Activated CD8-positive, alpha-beta memory T cell treated with anti-CD3 and anti-CD28 coated beads, Interleukin-2, amount 10 ng/mL, durations not matched to agents 7 days and 5 days (primary cell): ENCODE measurements at regions not wholly inside any gene's neighbourhood (a gene's known extent, or its start where the extent isn't known, plus 50 kb on each side); places are given as distances from the start of the nearest gene placed in this dataset.

Experiments used
- ATAC-seq: fragments of 150-1000 bp; cut with Tn5 transposase; one replicate; pipeline ENCODE4 v1.10.0; 2021; ENCODE audit warnings: moderate library complexity
- CTCF ChIA-PET: fragments of 350-600 bp; sonication (Branson Sonifier 250); formaldehyde crosslinking; loops from one replicate; lab custom pipeline; 2021; ENCODE audit warnings: antibody characterized with exemption; lab: Charles Lee
- DNase-seq: peaks from one replicate; pipeline ENCODE4 v3.0.0-alpha.2; 2020
- H3K27ac Mint-ChIP-seq: one replicate; pipeline ENCODE4 v1.8.0; 2021; ENCODE audit warnings: mild to moderate bottlenecking, mixed read lengths
- H3K27me3 Mint-ChIP-seq: one replicate; pipeline ENCODE4 v1.8.0; 2021; ENCODE audit warnings: mixed read lengths
- H3K36me3 Mint-ChIP-seq: one replicate; pipeline ENCODE4 v1.8.0; 2021; ENCODE audit warnings: mild to moderate bottlenecking, mixed read lengths
- H3K4me1 Mint-ChIP-seq: one replicate; pipeline ENCODE4 v1.8.0; 2021; ENCODE audit warnings: mixed read lengths
- H3K4me3 Mint-ChIP-seq: one replicate; pipeline ENCODE4 v1.8.0; 2021; ENCODE audit warnings: mild to moderate bottlenecking, moderate library complexity, mixed read lengths
- H3K9me3 Mint-ChIP-seq: one replicate; pipeline ENCODE4 v1.8.0; 2022; ENCODE audit warnings: low read depth, mixed read lengths

- CTCF ChIA-PET = no interaction called here
- H3K4me1 Mint-ChIP-seq = no peaks in the 10 kb centered on the region
- DNase-seq (no peak), ATAC-seq (no peak)
- H3K27ac Mint-ChIP-seq = no peak overlapping the region
- no peaks in the 10 kb centered on the region for H3K27me3 Mint-ChIP-seq
- no peaks in the 10 kb centered on the region for H3K36me3 Mint-ChIP-seq
- H3K9me3 Mint-ChIP-seq = no peaks in the 10 kb centered on the region
- H3K4me3 Mint-ChIP-seq = no peak overlapping the region
These were observed 209.4 kb downstream of the VEGFC start for GRCh38 chr4:176583278-176583677.

- ATAC-seq = no peak
- H3K36me3 Mint-ChIP-seq = no peaks in the 10 kb centered on the region
- H3K27ac Mint-ChIP-seq = no peak overlapping the region
- no peaks in the 10 kb centered on the region for H3K4me1 Mint-ChIP-seq
- no peaks in the 10 kb centered on the region for H3K9me3 Mint-ChIP-seq
- H3K27me3 Mint-ChIP-seq = no peaks in the 10 kb centered on the region
- CTCF ChIA-PET = no interaction called here
- no peak for DNase-seq
- H3K4me3 Mint-ChIP-seq = no peak overlapping the region
These were observed 208.6 kb downstream of the VEGFC start for GRCh38 chr4:176584031-176584606.

GRCh38 chr4:176587920-176588319 lies 204.8 kb downstream of the VEGFC start:
- no peak for DNase-seq
- CTCF ChIA-PET = no interaction called here
- no peaks in the 10 kb centered on the region for H3K36me3 Mint-ChIP-seq
- ATAC-seq = no peak
- H3K4me1 Mint-ChIP-seq = no peaks in the 10 kb centered on the region
- no peak overlapping the region for H3K4me3 Mint-ChIP-seq
- H3K27ac Mint-ChIP-seq = no peak overlapping the region
- no peaks in the 10 kb centered on the region for H3K27me3 Mint-ChIP-seq
- H3K9me3 Mint-ChIP-seq = no peaks in the 10 kb centered on the region

- ATAC-seq (no peak), DNase-seq (no peak)
- Mint-ChIP-seq H3K27ac (no peak overlapping the region), H3K27me3 (no peaks in the 10 kb centered on the region), H3K4me3 (no peak overlapping the region), H3K4me1 (no peaks in the 10 kb centered on the region), H3K36me3 (no peaks in the 10 kb centered on the region), H3K9me3 (no peaks in the 10 kb centered on the region)
- CTCF ChIA-PET = no interaction called here
These were observed 204.3 kb downstream of the VEGFC start for GRCh38 chr4:176588436-176588835.

GRCh38 chr4:176592976-176593670 lies 199.6 kb downstream of the VEGFC start:
- Mint-ChIP-seq H3K4me3 (no peak overlapping the region), H3K27ac (no peak overlapping the region), H3K36me3 (no peaks in the 10 kb centered on the region), H3K27me3 (no peaks in the 10 kb centered on the region), H3K9me3 (no peaks in the 10 kb centered on the region), H3K4me1 (no peaks in the 10 kb centered on the region)
- DNase-seq (no peak), ATAC-seq (no peak)
- CTCF ChIA-PET = no interaction called here

- DNase-seq = no peak
- ATAC-seq = no peak
- Mint-ChIP-seq H3K9me3 (no peaks in the 10 kb centered on the region), H3K4me3 (no peak overlapping the region), H3K27ac (no peak overlapping the region), H3K36me3 (no peaks in the 10 kb centered on the region), H3K4me1 (no peaks in the 10 kb centered on the region), H3K27me3 (no peaks in the 10 kb centered on the region)
- CTCF ChIA-PET = no interaction called here
These were observed 198.8 kb downstream of the VEGFC start for GRCh38 chr4:176593943-176594342.

- H3K9me3 Mint-ChIP-seq = no peaks in the 10 kb centered on the region
- H3K4me1 Mint-ChIP-seq = no peaks in the 10 kb centered on the region
- ATAC-seq = no peak
- CTCF ChIA-PET = no interaction called here
- no peak for DNase-seq
- no peaks in the 10 kb centered on the region for H3K36me3 Mint-ChIP-seq
- H3K27ac Mint-ChIP-seq = no peak overlapping the region
- H3K27me3 Mint-ChIP-seq = no peaks in the 10 kb centered on the region
- no peak overlapping the region for H3K4me3 Mint-ChIP-seq
These were observed 197.5 kb downstream of the VEGFC start for GRCh38 chr4:176595257-176595656.

- Mint-ChIP-seq H3K27ac (no peak overlapping the region), H3K27me3 (no peaks in the 10 kb centered on the region), H3K36me3 (no peaks in the 10 kb centered on the region), H3K9me3 (no peaks in the 10 kb centered on the region), H3K4me1 (no peaks in the 10 kb centered on the region), H3K4me3 (no peak overlapping the region)
- DNase-seq (no peak), ATAC-seq (no peak)
- CTCF ChIA-PET = no interaction called here
These were observed 191.6 kb downstream of the VEGFC start for GRCh38 chr4:176601124-176601523.

- Mint-ChIP-seq H3K27ac (no peak overlapping the region), H3K9me3 (peaks cover 3% of the 10 kb centered on the region), H3K4me1 (no peaks in the 10 kb centered on the region), H3K27me3 (no peaks in the 10 kb centered on the region), H3K36me3 (no peaks in the 10 kb centered on the region), H3K4me3 (no peak overlapping the region)
- ATAC-seq = no peak
- CTCF ChIA-PET = no interaction called here
- DNase-seq = no peak
These were observed 184.9 kb downstream of the VEGFC start for GRCh38 chr4:176607807-176608206.

- H3K4me1 Mint-ChIP-seq = no peaks in the 10 kb centered on the region
- H3K36me3 Mint-ChIP-seq = no peaks in the 10 kb centered on the region
- peaks cover 3% of the 10 kb centered on the region for H3K9me3 Mint-ChIP-seq
- ATAC-seq (no peak), DNase-seq (no peak)
- H3K4me3 Mint-ChIP-seq = no peak overlapping the region
- CTCF ChIA-PET = no interaction called here
- no peak overlapping the region for H3K27ac Mint-ChIP-seq
- H3K27me3 Mint-ChIP-seq = no peaks in the 10 kb centered on the region
These were observed 184.4 kb downstream of the VEGFC start for GRCh38 chr4:176608346-176608745.

GRCh38 chr4:176610594-176610993 lies 182.1 kb downstream of the VEGFC start:
- H3K4me3 Mint-ChIP-seq = no peak overlapping the region
- H3K27me3 Mint-ChIP-seq = no peaks in the 10 kb centered on the region
- CTCF ChIA-PET = no interaction called here
- no peak overlapping the region for H3K27ac Mint-ChIP-seq
- H3K9me3 Mint-ChIP-seq = peaks cover 3% of the 10 kb centered on the region
- no peaks in the 10 kb centered on the region for H3K36me3 Mint-ChIP-seq
- H3K4me1 Mint-ChIP-seq = no peaks in the 10 kb centered on the region
- no peak for DNase-seq
- ATAC-seq = no peak

GRCh38 chr4:176611381-176611780 lies 181.3 kb downstream of the VEGFC start:
- H3K36me3 Mint-ChIP-seq = no peaks in the 10 kb centered on the region
- no peak for DNase-seq
- peaks cover 3% of the 10 kb centered on the region for H3K9me3 Mint-ChIP-seq
- CTCF ChIA-PET = no interaction called here
- H3K27ac Mint-ChIP-seq = no peak overlapping the region
- H3K4me1 Mint-ChIP-seq = no peaks in the 10 kb centered on the region
- no peaks in the 10 kb centered on the region for H3K27me3 Mint-ChIP-seq
- no peak overlapping the region for H3K4me3 Mint-ChIP-seq
- no peak for ATAC-seq

- peaks cover 3% of the 10 kb centered on the region for H3K9me3 Mint-ChIP-seq
- H3K27me3 Mint-ChIP-seq = no peaks in the 10 kb centered on the region
- no peak overlapping the region for H3K27ac Mint-ChIP-seq
- ATAC-seq (no peak), DNase-seq (no peak)
- no peaks in the 10 kb centered on the region for H3K36me3 Mint-ChIP-seq
- no peak overlapping the region for H3K4me3 Mint-ChIP-seq
- no peaks in the 10 kb centered on the region for H3K4me1 Mint-ChIP-seq
- CTCF ChIA-PET = no interaction called here
These were observed 180.8 kb downstream of the VEGFC start for GRCh38 chr4:176611951-176612350.

GRCh38 chr4:176614793-176615192 lies 177.9 kb downstream of the VEGFC start:
- no peak for ATAC-seq
- no peaks in the 10 kb centered on the region for H3K27me3 Mint-ChIP-seq
- CTCF ChIA-PET = no interaction called here
- no peak overlapping the region for H3K27ac Mint-ChIP-seq
- no peak for DNase-seq
- no peaks in the 10 kb centered on the region for H3K36me3 Mint-ChIP-seq
- no peak overlapping the region for H3K4me3 Mint-ChIP-seq
- H3K9me3 Mint-ChIP-seq = no peaks in the 10 kb centered on the region
- H3K4me1 Mint-ChIP-seq = no peaks in the 10 kb centered on the region
